ENCODE measurements at regions not wholly inside any gene's neighbourhood (a gene's known extent, or its start where the extent isn't known, plus 50 kb on each side); places are given as distances from the start of the nearest gene placed in this dataset.

DNA sequence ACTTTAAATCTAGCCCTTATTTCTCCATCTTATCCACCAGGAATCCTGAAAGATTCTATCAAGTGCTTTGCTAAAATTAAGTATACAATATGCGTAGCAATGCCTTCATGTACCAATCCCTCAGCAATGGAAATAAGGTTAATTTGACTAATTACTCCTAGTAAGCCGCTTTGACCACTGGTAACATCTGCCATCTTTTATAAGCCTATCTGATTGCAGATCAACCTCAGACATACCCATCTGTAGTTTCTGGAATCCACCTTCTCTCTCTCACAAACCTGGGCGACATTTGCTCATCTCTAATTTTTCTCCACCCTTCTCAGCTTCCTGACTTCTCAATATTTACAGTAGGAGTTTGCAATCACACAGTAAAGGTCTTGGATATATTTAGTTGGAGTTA, 138.8 kb upstream of the CRHR1 start:
- no peak overlapping the region for H3K27ac Mint-ChIP-seq

DNA sequence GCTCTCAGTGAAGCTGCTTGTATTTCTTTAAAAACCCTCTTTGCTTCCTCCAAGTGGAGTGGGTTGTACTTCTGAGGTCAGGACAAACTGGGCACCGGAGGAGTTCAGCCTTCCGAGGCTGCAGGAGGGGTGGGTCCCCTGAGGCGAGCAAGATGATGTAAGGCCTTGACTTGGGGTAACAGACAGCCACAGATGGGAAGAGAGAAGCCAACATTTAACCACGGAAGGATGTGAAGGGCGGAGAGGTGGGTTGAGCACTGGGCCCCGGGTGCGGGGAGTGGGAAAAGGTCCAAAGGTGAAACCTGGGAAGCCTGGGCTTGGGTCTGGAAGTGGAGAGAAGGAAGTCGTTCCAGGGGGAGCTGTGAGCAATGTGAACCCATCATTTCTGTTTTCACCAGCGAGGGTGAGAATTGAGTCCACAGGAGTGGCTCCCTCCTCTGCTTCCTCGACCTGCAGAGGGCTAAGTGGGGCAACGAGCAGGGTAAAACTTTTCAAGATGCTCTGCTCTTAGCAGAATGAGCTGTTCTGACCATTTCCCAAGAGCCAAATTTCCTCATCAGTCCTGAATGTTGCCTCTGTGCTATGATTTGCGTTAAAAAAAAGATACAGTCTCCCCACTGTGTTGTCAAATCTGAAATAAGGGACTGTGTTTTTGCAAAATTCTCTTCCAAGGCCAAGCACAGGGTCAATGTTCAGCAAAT, 137.7 kb upstream of the CRHR1 start:
- ATAC-seq (no peak), DNase-seq (no peak)
- H3K36me3 Mint-ChIP-seq (ENCODE audit: low read depth): no peaks in the 10 kb centered on the region
- H3K27ac Mint-ChIP-seq: no peak overlapping the region
- no peaks in the 10 kb centered on the region for H3K9me3 ChIP-seq (ENCODE audit: control insufficient read depth, low read length, poor library complexity, severe bottlenecking)
- peaks cover 18% of the 10 kb centered on the region for H3K27me3 Mint-ChIP-seq
- H3K4me1 Mint-ChIP-seq: peaks cover 5% of the 10 kb centered on the region
- no peak overlapping the region for H3K4me3 Mint-ChIP-seq

More for the DNA sequence above, 138.8 kb upstream of the CRHR1 start:
- DNase-seq: no peak
- no peaks in the 10 kb centered on the region for H3K9me3 ChIP-seq (ENCODE audit: control insufficient read depth, low read length, poor library complexity, severe bottlenecking)
- H3K4me3 Mint-ChIP-seq: no peak overlapping the region
- H3K27me3 Mint-ChIP-seq: peaks cover 12% of the 10 kb centered on the region
- H3K36me3 Mint-ChIP-seq (ENCODE audit: low read depth): no peaks in the 10 kb centered on the region
- no peak for ATAC-seq
- peaks cover 7% of the 10 kb centered on the region for H3K4me1 Mint-ChIP-seq

- no peak overlapping the region for H3K27ac Mint-ChIP-seq
- H3K4me1 Mint-ChIP-seq: peaks cover 7% of the 10 kb centered on the region
- H3K4me3 Mint-ChIP-seq: no peak overlapping the region
- H3K9me3 ChIP-seq (ENCODE audit: control insufficient read depth, low read length, poor library complexity, severe bottlenecking): no peaks in the 10 kb centered on the region
- H3K36me3 Mint-ChIP-seq (ENCODE audit: low read depth): no peaks in the 10 kb centered on the region
- DNase-seq (no peak), ATAC-seq (no peak)
- peaks cover 36% of the 10 kb centered on the region for H3K27me3 Mint-ChIP-seq
These were observed 135.5 kb upstream of the CRHR1 start for GRCh38 chr17:45648642-45649041.

- peaks cover 41% of the 10 kb centered on the region for H3K27me3 Mint-ChIP-seq
- H3K9me3 ChIP-seq (ENCODE audit: control insufficient read depth, low read length, poor library complexity, severe bottlenecking): no peaks in the 10 kb centered on the region
- no peak overlapping the region for H3K4me3 Mint-ChIP-seq
- H3K36me3 Mint-ChIP-seq (ENCODE audit: low read depth): no peaks in the 10 kb centered on the region
- no peak for ATAC-seq
- no peak overlapping the region for H3K27ac Mint-ChIP-seq
- peaks cover 7% of the 10 kb centered on the region for H3K4me1 Mint-ChIP-seq
- no peak for DNase-seq
These were observed 134.3 kb upstream of the CRHR1 start for GRCh38 chr17:45649796-45650195.

DNA sequence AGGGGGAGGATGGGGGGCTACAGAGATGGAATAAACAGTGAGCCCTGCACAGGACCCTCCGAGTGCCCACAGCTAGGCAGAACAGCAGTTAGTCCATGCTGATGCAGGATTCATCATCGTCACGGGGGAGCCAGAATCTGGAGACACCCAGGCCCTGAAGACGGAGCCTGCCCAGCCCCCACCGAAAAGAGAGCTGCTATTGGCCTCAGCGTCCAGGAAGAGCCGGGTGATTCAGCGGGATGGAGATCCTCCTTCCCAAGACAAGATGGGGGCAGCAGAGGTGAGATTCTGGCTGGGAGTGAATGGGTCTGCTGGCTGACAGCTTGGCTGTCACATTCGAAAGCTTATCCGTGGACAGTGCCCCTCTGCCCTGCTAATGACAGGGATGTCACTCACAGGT, 133.6 kb upstream of the CRHR1 start:
- no peak for ATAC-seq
- H3K9me3 ChIP-seq (ENCODE audit: control insufficient read depth, low read length, poor library complexity, severe bottlenecking): no peaks in the 10 kb centered on the region
- DNase-seq: no peak
- Mint-ChIP-seq H3K4me1 (peaks cover 7% of the 10 kb centered on the region), H3K27ac (no peak overlapping the region), H3K27me3 (peaks cover 41% of the 10 kb centered on the region), H3K36me3 (ENCODE audit: low read depth) (no peaks in the 10 kb centered on the region), H3K4me3 (no peak overlapping the region)

GRCh38 chr17:45651145-45651709, 132.9 kb upstream of the CRHR1 start:
- DNase-seq (no peak), ATAC-seq (no peak)
- peaks cover 42% of the 10 kb centered on the region for H3K27me3 Mint-ChIP-seq
- H3K4me3 Mint-ChIP-seq: no peak overlapping the region
- H3K36me3 Mint-ChIP-seq (ENCODE audit: low read depth): no peaks in the 10 kb centered on the region
- peaks cover 5% of the 10 kb centered on the region for H3K4me1 Mint-ChIP-seq
- no peak overlapping the region for H3K27ac Mint-ChIP-seq
- no peaks in the 10 kb centered on the region for H3K9me3 ChIP-seq (ENCODE audit: control insufficient read depth, low read length, poor library complexity, severe bottlenecking)

GRCh38 chr17:45653616-45654015, 130.5 kb upstream of the CRHR1 start:
- no peak for ATAC-seq

GRCh38 chr17:45656527-45657181, 127.5 kb upstream of the CRHR1 start:
- ATAC-seq: no peak
- H3K36me3 Mint-ChIP-seq (ENCODE audit: low read depth): peaks cover 3% of the 10 kb centered on the region
- no peak overlapping the region for H3K27ac Mint-ChIP-seq
- no peak overlapping the region for H3K4me3 Mint-ChIP-seq
- no peaks in the 10 kb centered on the region for H3K9me3 ChIP-seq (ENCODE audit: control insufficient read depth, low read length, poor library complexity, severe bottlenecking)
- peaks cover 3% of the 10 kb centered on the region for H3K4me1 Mint-ChIP-seq
- peaks cover 66% of the 10 kb centered on the region for H3K27me3 Mint-ChIP-seq
- no peak for DNase-seq

More at GRCh38 chr17:45653616-45654015, 130.5 kb upstream of the CRHR1 start:
- Mint-ChIP-seq H3K36me3 (ENCODE audit: low read depth) (no peaks in the 10 kb centered on the region), H3K27ac (no peak overlapping the region), H3K27me3 (peaks cover 53% of the 10 kb centered on the region), H3K4me1 (peaks cover 3% of the 10 kb centered on the region), H3K4me3 (no peak overlapping the region)
- DNase-seq: no peak
- H3K9me3 ChIP-seq (ENCODE audit: control insufficient read depth, low read length, poor library complexity, severe bottlenecking): no peaks in the 10 kb centered on the region

DNA sequence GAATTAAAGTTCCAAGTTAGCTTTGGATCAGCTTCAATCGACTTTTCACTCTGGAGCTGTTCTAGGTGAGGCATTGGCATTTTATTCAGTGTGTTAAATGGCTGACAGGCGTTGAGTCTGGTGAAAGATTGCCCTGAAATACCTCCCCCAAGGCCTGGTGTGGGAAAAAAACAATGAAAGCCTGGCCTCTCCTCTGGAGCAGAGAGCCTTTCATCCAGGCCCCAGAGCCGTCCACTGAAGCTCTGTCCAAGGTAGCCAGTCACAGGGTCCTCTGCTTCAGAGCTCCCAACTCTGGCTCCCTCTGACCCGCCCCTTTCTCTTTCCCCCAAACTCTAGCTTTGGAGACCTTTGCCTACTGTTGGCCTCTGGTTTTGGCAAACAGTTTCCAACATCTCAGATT, 123.6 kb upstream of the CRHR1 start:
- DNase-seq: no peak
- peaks cover 3% of the 10 kb centered on the region for H3K4me1 Mint-ChIP-seq

DNA sequence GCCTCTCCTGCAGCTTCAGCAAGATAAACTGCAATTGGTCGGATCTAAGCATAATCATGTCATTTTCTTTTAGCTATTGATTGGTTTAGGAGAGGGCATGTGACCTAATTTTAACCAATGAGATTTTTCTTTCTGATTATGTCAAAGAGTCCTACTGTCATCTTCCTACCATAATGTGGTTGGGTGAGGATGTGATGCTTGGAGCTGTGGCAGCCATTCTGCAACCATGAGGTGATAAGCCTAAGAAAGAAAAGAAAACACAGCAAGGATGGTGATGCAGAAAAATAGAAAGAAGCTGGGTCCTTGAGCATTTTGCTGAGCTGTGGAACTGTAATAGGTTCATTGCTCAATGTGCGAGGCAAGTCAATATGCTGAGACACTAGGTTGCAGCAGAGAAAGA, 121.7 kb upstream of the CRHR1 start:
- Mint-ChIP-seq H3K36me3 (ENCODE audit: low read depth) (peaks cover 3% of the 10 kb centered on the region), H3K27ac (no peak overlapping the region), H3K4me1 (peaks cover 3% of the 10 kb centered on the region), H3K4me3 (no peak overlapping the region), H3K27me3 (peaks cover 61% of the 10 kb centered on the region)
- DNase-seq (no peak), ATAC-seq (no peak)
- H3K9me3 ChIP-seq (ENCODE audit: control insufficient read depth, low read length, poor library complexity, severe bottlenecking): no peaks in the 10 kb centered on the region

More for the DNA sequence above, 123.6 kb upstream of the CRHR1 start:
- no peak for ATAC-seq
- Mint-ChIP-seq H3K36me3 (ENCODE audit: low read depth) (peaks cover 3% of the 10 kb centered on the region), H3K27ac (no peak overlapping the region), H3K4me3 (no peak overlapping the region), H3K27me3 (peaks cover 70% of the 10 kb centered on the region)
- no peaks in the 10 kb centered on the region for H3K9me3 ChIP-seq (ENCODE audit: control insufficient read depth, low read length, poor library complexity, severe bottlenecking)

DNA sequence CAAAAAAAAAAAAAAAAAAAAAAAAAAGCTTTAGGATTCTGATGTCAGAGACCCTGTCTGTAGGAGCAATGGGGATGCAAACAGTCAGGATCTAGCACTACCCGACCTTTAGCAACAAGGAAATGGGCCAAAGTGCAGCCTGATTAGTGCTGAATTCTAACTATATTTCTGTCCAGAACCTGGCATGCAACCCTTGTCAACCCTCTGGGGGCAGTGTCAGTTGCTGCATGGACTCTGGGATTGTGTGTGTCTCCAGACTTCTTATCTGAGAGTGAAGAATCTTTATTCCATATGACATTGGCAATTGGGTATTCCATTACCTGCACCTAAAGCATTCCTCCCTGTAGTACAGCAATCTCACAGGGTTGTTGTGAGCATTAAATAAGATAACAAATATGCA, 120.3 kb upstream of the CRHR1 start:
- H3K27me3 Mint-ChIP-seq: peaks cover 63% of the 10 kb centered on the region
- no peak overlapping the region for H3K27ac Mint-ChIP-seq
- H3K4me1 Mint-ChIP-seq: peaks cover 3% of the 10 kb centered on the region
- H3K36me3 Mint-ChIP-seq (ENCODE audit: low read depth): peaks cover 3% of the 10 kb centered on the region
- H3K9me3 ChIP-seq (ENCODE audit: control insufficient read depth, low read length, poor library complexity, severe bottlenecking): no peaks in the 10 kb centered on the region
- H3K4me3 Mint-ChIP-seq: no peak overlapping the region
- DNase-seq (no peak), ATAC-seq (no peak)

DNA sequence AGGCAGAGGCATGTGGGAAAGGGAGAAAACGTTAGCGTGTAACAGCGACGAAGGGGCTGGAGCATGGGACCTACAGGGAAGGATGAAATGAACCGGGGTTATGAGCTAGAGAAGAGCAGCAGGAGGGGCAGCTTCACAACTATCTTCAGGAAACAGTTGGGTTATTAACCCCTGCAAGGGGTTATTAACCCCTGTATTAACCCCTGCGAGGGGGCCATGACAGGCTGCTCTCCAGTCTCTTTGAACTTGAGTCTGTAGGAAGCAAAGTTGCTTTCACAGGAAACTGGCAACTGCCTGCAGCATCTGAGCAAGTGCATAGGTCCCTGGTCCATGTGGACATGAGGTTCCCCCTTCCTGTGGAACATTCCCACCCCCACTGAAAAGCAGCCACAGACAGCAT, 119.2 kb upstream of the CRHR1 start:
- peak overlapping the region; percentile 19 for H3K27ac Mint-ChIP-seq
- no peaks in the 10 kb centered on the region for H3K9me3 ChIP-seq (ENCODE audit: control insufficient read depth, low read length, poor library complexity, severe bottlenecking)
- ATAC-seq (no peak), DNase-seq (no peak)
- H3K4me3 Mint-ChIP-seq: no peak overlapping the region
- H3K36me3 Mint-ChIP-seq (ENCODE audit: low read depth): peaks cover 3% of the 10 kb centered on the region
- H3K4me1 Mint-ChIP-seq: peaks cover 3% of the 10 kb centered on the region
- H3K27me3 Mint-ChIP-seq: peaks cover 66% of the 10 kb centered on the region

- no peak for ATAC-seq
- Mint-ChIP-seq H3K36me3 (ENCODE audit: low read depth) (peaks cover 1% of the 10 kb centered on the region), H3K4me1 (peaks cover 3% of the 10 kb centered on the region), H3K27ac (no peak overlapping the region), H3K27me3 (peaks cover 55% of the 10 kb centered on the region), H3K4me3 (no peak overlapping the region)
- DNase-seq: no peak
- no peaks in the 10 kb centered on the region for H3K9me3 ChIP-seq (ENCODE audit: control insufficient read depth, low read length, poor library complexity, severe bottlenecking)
These were observed 118.0 kb upstream of the CRHR1 start for GRCh38 chr17:45666046-45666600.
